ENCODE measurements at regions not wholly inside any gene's neighbourhood (a gene's known extent, or its start where the extent isn't known, plus 50 kb on each side); places are given as distances from the start of the nearest gene placed in this dataset.

DNA sequence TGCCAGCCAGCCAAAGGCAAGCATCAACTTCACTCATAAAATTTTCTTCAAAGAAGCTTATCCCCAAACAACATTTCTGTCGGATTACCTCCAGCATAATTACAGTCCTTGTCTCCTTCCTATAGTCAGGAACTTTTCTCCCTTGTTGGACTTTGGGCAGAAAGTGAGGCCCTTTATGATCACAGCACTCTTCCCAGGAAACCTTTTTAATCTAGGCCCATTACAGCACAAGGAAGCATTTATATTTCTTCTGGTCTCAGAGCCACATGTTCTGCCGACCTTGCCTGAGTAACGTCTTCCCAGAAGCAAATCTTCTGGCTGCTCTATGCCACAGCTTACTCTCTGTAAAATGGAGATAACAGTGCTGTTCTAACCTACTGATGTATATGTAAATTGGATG lies 437.2 kb upstream of the SLC35B3 start:
- TF ChIP-seq, protein P1, sequence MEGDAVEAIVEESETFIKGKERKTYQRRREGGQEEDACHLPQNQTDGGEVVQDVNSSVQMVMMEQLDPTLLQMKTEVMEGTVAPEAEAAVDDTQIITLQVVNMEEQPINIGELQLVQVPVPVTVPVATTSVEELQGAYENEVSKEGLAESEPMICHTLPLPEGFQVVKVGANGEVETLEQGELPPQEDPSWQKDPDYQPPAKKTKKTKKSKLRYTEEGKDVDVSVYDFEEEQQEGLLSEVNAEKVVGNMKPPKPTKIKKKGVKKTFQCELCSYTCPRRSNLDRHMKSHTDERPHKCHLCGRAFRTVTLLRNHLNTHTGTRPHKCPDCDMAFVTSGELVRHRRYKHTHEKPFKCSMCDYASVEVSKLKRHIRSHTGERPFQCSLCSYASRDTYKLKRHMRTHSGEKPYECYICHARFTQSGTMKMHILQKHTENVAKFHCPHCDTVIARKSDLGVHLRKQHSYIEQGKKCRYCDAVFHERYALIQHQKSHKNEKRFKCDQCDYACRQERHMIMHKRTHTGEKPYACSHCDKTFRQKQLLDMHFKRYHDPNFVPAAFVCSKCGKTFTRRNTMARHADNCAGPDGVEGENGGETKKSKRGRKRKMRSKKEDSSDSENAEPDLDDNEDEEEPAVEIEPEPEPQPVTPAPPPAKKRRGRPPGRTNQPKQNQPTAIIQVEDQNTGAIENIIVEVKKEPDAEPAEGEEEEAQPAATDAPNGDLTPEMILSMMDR (IDR thresholded peaks at IDR 0.05), result no peak
- no peaks in the 10 kb centered on the region for H3K9me3 ChIP-seq
- no peaks in the 10 kb centered on the region for H3K27me3 ChIP-seq (ENCODE audit: low read depth)
- no peaks in the 10 kb centered on the region for H3K4me1 ChIP-seq
- no peak overlapping the region for H3K27ac ChIP-seq
- H3K36me3 ChIP-seq, result no peaks in the 10 kb centered on the region
- H3K4me3 ChIP-seq, result no peak overlapping the region
- intact Hi-C loops (cut with DNase I), result no loop called here
- no peak for ATAC-seq
- no peak for DNase-seq

DNA sequence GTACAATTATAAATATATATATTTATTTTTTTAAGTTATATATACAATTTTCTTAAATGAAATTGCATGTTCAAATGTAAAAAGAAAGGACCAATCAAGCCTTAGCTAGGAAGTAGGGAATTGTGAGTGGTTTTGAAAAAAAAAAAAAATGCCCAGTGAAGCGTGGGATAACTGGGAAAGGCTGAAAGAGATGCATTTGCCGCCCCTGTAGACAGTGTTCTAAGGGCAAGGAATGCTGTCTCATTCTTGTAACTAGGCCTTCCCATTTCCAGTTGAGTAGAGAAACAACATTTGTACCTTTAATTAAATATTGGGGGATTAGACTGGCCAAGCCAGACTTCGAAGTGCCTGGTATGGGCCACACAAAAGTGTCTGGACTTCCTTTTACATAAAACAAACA lies 430.1 kb upstream of the SLC35B3 start:
- intact Hi-C loops (cut with DNase I), result no loop called here
- DNase-seq, result no peak
- no peak for ATAC-seq
- Histone ChIP-seq H3K9me3 (no peaks in the 10 kb centered on the region), H3K27me3 (ENCODE audit: low read depth) (no peaks in the 10 kb centered on the region), H3K4me3 (no peak overlapping the region), H3K36me3 (no peaks in the 10 kb centered on the region), H3K4me1 (no peaks in the 10 kb centered on the region), H3K27ac (no peak overlapping the region)
- TF ChIP-seq, protein P1 (IDR thresholded peaks at IDR 0.05), result no peak

DNA sequence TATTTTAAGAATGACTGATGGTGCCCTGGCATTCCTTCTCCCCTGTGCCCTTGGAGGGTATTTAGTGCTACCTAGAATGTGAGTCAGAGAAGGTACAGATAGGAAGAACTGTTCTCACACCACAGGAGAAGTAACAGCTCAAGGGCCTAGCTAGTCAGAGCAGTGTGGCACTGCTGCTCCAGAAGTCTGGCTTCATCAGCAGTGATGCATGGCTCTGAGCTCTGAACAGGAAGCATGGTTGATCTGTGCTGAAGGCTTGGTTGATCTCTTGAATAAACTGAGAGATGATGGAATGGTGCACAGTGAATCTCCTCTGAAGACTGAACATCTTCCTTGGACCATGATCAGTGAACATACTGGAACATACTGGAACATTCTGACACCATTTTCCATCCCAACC lies 425.3 kb upstream of the SLC35B3 start:
- no peaks in the 10 kb centered on the region for H3K27me3 ChIP-seq (ENCODE audit: low read depth)
- H3K4me3 ChIP-seq, result no peak overlapping the region
- TF ChIP-seq, protein P1 (IDR thresholded peaks at IDR 0.05), result no peak
- ATAC-seq (no peak), DNase-seq (no peak)
- intact Hi-C loops (cut with DNase I), result no loop called here
- no peaks in the 10 kb centered on the region for H3K9me3 ChIP-seq
- no peak overlapping the region for H3K27ac ChIP-seq
- no peaks in the 10 kb centered on the region for H3K36me3 ChIP-seq
- no peaks in the 10 kb centered on the region for H3K4me1 ChIP-seq

DNA sequence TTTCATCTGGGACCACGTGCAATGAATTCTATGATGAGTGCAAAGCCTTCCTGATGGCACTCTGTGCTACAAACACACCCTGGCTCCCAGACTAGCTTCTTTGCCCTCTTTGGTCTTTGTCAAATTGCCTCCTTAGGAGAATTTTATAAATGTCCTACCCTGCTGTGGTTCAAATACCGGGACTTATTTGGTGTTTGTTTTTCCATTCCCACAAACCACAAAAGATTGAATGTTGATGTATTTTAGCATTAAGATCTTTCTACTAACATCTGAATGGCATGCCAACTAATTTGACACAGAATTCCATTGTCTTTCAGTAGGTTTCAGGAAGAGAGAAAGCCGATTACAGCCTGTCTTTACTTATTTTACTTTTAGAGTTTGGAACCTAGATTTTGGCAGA lies 424.2 kb upstream of the SLC35B3 start:
- DNase-seq (no peak), ATAC-seq (no peak)
- Histone ChIP-seq H3K9me3 (no peaks in the 10 kb centered on the region), H3K27ac (no peak overlapping the region), H3K4me1 (no peaks in the 10 kb centered on the region), H3K27me3 (ENCODE audit: low read depth) (no peaks in the 10 kb centered on the region), H3K4me3 (no peak overlapping the region), H3K36me3 (no peaks in the 10 kb centered on the region)
- intact Hi-C loops (cut with DNase I), result no loop called here
- TF ChIP-seq, protein P1 (IDR thresholded peaks at IDR 0.05), result no peak

DNA sequence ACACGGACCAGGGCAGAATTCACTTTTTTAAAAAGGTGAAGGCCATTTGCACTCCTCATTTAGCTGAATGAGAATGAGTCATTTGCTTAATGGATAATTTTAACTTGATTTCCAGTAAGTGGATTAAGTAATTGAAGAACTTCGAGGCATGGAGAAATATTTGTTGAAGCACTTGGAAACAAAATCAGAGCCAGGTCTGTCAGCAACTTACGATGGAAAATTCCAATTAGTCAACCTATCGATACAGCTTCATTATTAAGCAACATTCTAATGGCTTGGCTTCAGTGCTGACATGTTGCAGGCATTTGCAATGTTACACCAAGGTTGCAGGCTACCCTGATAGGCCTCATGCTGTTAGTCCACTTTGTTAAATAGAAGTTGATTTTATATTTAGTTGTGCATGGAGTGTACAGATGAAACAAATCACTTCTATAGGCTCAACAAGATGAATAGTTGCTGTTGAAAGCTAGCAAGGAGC lies 423.5 kb upstream of the SLC35B3 start:
- Histone ChIP-seq H3K36me3 (no peaks in the 10 kb centered on the region), H3K27ac (no peak overlapping the region), H3K27me3 (ENCODE audit: low read depth) (no peaks in the 10 kb centered on the region), H3K9me3 (no peaks in the 10 kb centered on the region), H3K4me1 (no peaks in the 10 kb centered on the region), H3K4me3 (no peak overlapping the region)
- DNase-seq (no peak), ATAC-seq (peak in 1 of 2 donors; percentile 72)
- TF ChIP-seq, protein P1 (IDR thresholded peaks at IDR 0.05), result no peak
- intact Hi-C loops (cut with DNase I), result no loop called here

DNA sequence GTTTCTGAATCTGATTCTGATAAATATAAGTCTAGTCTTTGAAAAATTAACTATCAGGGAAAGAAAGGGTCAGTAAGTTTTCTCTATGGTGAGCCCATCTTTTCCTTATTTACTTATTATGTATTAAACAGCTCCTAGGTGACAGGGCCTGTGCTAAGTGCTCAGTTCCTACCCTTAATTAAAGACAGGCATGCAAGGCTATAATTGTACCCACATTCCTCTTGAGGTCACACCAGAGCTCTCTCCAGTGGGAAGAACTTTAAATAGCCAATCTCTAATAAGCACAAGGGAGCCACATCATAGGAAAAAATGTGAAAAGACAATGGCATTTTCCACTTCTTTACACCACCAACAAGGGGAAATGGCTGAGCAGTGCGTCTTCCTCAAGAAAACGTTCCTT lies 421.8 kb upstream of the SLC35B3 start:
- peak in 1 of 2 donors; percentile 35 for ATAC-seq
- Histone ChIP-seq H3K4me1 (no peaks in the 10 kb centered on the region), H3K36me3 (no peaks in the 10 kb centered on the region), H3K27ac (no peak overlapping the region), H3K27me3 (ENCODE audit: low read depth) (no peaks in the 10 kb centered on the region), H3K9me3 (no peaks in the 10 kb centered on the region), H3K4me3 (no peak overlapping the region)
- intact Hi-C loops (cut with DNase I), result no loop called here
- TF ChIP-seq, protein P1 (IDR thresholded peaks at IDR 0.05), result no peak
- DNase-seq, result no peak

Measured in lower lobe of right lung (tissue), 2 donors.